Lower lobe of right lung (tissue), 2 donors: ENCODE measurements at regions not wholly inside any gene's neighbourhood (a gene's known extent, or its start where the extent isn't known, plus 50 kb on each side); places are given as distances from the start of the nearest gene placed in this dataset.

ENCODE experiments used
- ATAC-seq, 2 donors: fragments of 200-7000 bp; cut with Tn5 transposase; one replicate each; pipeline ENCODE4 v1.9.1; 2020 to 2022; ENCODE audit warnings: mild to moderate bottlenecking in 2 of 2, moderate library complexity in 2 of 2
- DNase-seq: peaks from one replicate; pipeline ENCODE4 v3.0.0-alpha.2; 2020
- H3K27ac ChIP-seq: fragments of 200-600 bp; one replicate; pipeline ENCODE4 v1.8.0; 2022
- H3K27me3 ChIP-seq: fragments of 200-600 bp; one replicate; pipeline ENCODE4 v1.8.0; 2022; ENCODE audit warnings: low read depth
- H3K36me3 ChIP-seq: fragments of 200-600 bp; one replicate; pipeline ENCODE4 v1.8.0; 2022; ENCODE audit warnings: mild to moderate bottlenecking
- H3K4me1 ChIP-seq: fragments of 200-600 bp; one replicate; pipeline ENCODE4 v1.8.0; 2022
- H3K4me3 ChIP-seq: fragments of 200-600 bp; one replicate; pipeline ENCODE4 v1.8.0; 2022; ENCODE audit warnings: mild to moderate bottlenecking
- H3K9me3 ChIP-seq: fragments of 200-600 bp; one replicate; pipeline ENCODE4 v1.8.0; 2022
- intact Hi-C: fragments of 100-400 bp; cut with DNase I; formaldehyde crosslinking; loops from one replicate; pipeline ENCODE4 v1.11.0; 2022
- TF ChIP-seq, protein P1 (sequence below): fragments of 200-600 bp; IDR thresholded peaks from one replicate; pipeline ENCODE4 v1.8.0; 2022; ENCODE audit warnings: antibody characterized with exemption, mild to moderate bottlenecking
- donor health status: DM: no; HTN: yes; CAD: no; lungs with severe emphysema.

DNA sequence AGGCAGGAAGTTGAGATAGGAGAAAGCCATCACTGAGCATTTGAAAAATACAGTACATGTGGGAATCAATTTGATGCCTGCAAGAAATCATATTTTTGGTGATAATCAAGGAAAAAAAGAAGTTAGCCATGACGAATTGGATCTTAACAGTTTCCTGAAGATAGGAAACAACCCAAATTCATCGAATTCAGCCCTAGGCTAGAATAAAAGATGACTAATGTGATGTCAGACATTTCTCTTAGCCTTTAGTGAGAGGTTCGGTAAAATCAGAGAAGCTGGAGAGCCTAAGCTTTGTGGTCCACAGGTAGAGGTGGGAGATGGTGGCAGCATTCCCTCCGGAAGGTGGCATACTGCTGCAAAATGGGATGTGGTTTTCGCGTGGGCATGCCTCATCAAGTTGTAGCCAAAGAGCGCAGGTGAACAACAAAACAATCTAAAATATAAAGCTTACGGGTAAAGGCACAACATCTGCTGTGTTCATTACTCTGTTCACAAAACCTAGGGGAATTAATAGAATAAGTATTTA lies 144.1 kb upstream of the ALCAM start:
- Histone ChIP-seq H3K27me3 (no peaks in the 10 kb centered on the region), H3K27ac (no peak overlapping the region), H3K4me3 (no peak overlapping the region), H3K36me3 (no peaks in the 10 kb centered on the region), H3K9me3 (no peaks in the 10 kb centered on the region), H3K4me1 (no peaks in the 10 kb centered on the region)
- TF ChIP-seq, protein P1, sequence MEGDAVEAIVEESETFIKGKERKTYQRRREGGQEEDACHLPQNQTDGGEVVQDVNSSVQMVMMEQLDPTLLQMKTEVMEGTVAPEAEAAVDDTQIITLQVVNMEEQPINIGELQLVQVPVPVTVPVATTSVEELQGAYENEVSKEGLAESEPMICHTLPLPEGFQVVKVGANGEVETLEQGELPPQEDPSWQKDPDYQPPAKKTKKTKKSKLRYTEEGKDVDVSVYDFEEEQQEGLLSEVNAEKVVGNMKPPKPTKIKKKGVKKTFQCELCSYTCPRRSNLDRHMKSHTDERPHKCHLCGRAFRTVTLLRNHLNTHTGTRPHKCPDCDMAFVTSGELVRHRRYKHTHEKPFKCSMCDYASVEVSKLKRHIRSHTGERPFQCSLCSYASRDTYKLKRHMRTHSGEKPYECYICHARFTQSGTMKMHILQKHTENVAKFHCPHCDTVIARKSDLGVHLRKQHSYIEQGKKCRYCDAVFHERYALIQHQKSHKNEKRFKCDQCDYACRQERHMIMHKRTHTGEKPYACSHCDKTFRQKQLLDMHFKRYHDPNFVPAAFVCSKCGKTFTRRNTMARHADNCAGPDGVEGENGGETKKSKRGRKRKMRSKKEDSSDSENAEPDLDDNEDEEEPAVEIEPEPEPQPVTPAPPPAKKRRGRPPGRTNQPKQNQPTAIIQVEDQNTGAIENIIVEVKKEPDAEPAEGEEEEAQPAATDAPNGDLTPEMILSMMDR: no peak
- no peak for DNase-seq
- no peak for ATAC-seq
- intact Hi-C loops: no loop called here

DNA sequence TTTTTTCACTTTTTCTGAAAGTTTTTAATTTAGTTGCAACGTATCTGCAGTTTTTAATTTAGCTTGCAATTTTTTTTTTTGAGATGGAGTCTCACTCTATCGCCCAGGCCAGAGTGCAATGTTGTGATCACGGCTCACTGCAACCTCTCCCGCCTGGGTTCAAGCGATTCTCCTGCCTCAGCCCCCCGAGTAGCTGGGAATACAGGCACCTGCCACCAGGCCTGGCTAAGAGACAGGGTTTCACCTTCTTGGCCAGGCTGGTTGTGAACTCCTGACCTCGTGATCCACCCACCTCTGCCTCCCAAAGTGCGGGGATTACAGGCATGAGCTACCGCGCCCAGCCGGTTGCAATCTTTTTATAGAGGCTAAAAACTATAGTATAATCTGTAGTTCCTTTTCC lies 142.9 kb upstream of the ALCAM start:
- Histone ChIP-seq H3K9me3 (no peaks in the 10 kb centered on the region), H3K27ac (no peak overlapping the region), H3K27me3 (no peaks in the 10 kb centered on the region), H3K4me1 (no peaks in the 10 kb centered on the region), H3K4me3 (no peak overlapping the region), H3K36me3 (no peaks in the 10 kb centered on the region)
- intact Hi-C loops: no loop called here
- DNase-seq (no peak), ATAC-seq (no peak)
- TF ChIP-seq, protein P1: no peak

DNA sequence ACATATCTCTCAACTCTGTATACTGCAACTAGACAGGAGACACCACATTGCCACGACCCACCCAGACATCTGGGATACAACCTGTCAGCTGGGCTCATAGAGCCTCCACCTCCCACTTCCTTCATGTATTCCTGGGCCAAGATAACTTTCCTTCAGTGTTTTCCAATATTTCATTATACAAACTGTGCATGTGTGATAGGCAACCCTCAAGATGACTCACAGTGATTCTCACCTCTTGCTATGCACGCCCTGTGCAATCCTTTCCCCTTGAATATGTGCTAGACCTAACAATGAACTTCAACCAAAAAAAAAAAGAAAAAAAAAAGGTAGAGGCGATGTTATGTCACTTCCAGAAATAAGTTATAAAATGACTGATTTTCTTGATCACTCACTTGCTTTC lies 138.0 kb upstream of the ALCAM start:
- ATAC-seq (no peak), DNase-seq (no peak)
- intact Hi-C loops: no loop called here
- TF ChIP-seq, protein P1: no peak
- Histone ChIP-seq H3K36me3 (no peaks in the 10 kb centered on the region), H3K4me1 (no peaks in the 10 kb centered on the region), H3K27ac (no peak overlapping the region), H3K9me3 (peaks cover 4% of the 10 kb centered on the region), H3K4me3 (no peak overlapping the region), H3K27me3 (no peaks in the 10 kb centered on the region)

DNA sequence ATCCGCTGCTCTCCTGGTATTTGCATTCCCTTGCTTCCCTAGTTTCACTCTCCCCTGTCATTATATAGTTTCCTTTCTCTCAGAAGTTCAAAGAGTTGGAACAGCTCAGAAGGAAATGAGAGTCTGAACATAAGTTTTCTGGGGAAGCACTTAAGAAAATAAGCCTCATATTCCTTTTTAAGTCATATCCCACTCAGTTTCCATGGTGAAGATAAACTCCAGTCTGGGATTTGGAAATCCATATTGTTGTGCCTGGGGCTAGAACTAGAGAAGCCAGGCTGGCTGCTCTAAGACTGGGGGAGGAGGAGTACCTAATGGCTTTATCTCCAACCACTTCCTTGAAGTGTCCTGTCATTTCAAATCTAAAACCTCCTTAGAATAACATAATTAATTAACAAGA lies 134.2 kb upstream of the ALCAM start:
- Histone ChIP-seq H3K36me3 (no peaks in the 10 kb centered on the region), H3K4me3 (no peak overlapping the region), H3K27ac (no peak overlapping the region), H3K27me3 (no peaks in the 10 kb centered on the region), H3K4me1 (no peaks in the 10 kb centered on the region), H3K9me3 (peaks cover 4% of the 10 kb centered on the region)
- intact Hi-C loops: no loop called here
- ATAC-seq (no peak), DNase-seq (no peak)
- TF ChIP-seq, protein P1: no peak

DNA sequence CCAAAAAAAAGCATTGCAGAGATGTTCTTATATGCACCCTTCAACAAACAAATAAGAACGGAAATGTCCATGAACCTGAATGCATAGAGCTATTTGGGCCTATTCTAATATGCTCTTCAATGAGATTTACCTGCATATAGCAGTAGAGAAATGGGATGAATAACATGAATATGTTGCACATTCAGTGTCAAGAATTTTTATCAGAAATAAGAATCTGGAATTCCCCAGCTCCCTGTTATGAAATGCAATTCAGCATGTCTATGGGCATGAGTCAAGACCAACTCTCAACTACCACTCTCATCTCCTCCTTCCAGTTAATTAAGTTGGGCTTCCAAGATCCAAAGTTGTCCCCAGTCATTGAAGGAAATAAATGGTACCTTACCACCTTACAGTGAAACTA lies 133.7 kb upstream of the ALCAM start:
- Histone ChIP-seq H3K27me3 (no peaks in the 10 kb centered on the region), H3K36me3 (no peaks in the 10 kb centered on the region), H3K4me1 (no peaks in the 10 kb centered on the region), H3K27ac (no peak overlapping the region), H3K9me3 (peaks cover 4% of the 10 kb centered on the region), H3K4me3 (no peak overlapping the region)
- intact Hi-C loops: no loop called here
- ATAC-seq: no peak
- TF ChIP-seq, protein P1: no peak
- DNase-seq: no peak

DNA sequence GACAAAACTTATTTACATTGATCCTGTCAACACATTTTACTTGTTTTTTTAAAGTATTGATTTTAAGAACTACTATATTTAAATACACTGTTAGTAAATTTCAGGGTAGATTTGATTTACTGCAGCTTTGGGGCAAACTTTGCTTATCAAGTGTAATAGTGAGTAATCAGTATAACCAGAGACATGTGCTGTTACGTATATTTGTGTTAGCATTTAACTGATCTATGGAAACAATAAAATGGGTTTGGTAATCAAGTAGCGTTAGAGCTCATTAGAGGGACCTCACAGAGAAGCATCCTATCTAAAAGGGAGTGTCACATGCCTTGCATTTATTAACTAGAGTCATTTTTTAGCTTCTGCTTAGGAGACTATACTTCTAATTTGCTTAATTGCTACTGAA lies 131.5 kb upstream of the ALCAM start:
- Histone ChIP-seq H3K36me3 (no peaks in the 10 kb centered on the region), H3K4me3 (no peak overlapping the region), H3K9me3 (no peaks in the 10 kb centered on the region), H3K27me3 (no peaks in the 10 kb centered on the region), H3K27ac (no peak overlapping the region), H3K4me1 (no peaks in the 10 kb centered on the region)
- DNase-seq (no peak), ATAC-seq (no peak)
- intact Hi-C loops: no loop called here
- TF ChIP-seq, protein P1: no peak
